Astrocyte (in vitro differentiated cells and primary cell): ENCODE measurements at regions not wholly inside any gene's neighbourhood (a gene's known extent, or its start where the extent isn't known, plus 50 kb on each side); places are given as distances from the start of the nearest gene placed in this dataset.

Experiments
- DNase-seq: peaks from one replicate; pipeline ENCODE4 v3.0.0-alpha.2; 2010; ENCODE audit warnings: low read depth
- FAIRE-seq: peaks from 2 replicates; lab custom pipeline; 2011; peaks lifted over from hg19 to GRCh38; lab: Jason Lieb, UNC
- H2AFZ ChIP-seq: 2 replicates; pipeline ENCODE4 v1.6.0; 2012; ENCODE audit warnings: low read depth, low read length, inconsistent platforms
- H3K27ac ChIP-seq: 2 replicates; pipeline ENCODE4 v1.5.1; 2011; ENCODE audit warnings: low read depth, low read length, inconsistent platforms
- H3K27me3 ChIP-seq: 2 replicates; pipeline ENCODE4 v1.6.0; 2011; ENCODE audit warnings: low read length, inconsistent platforms; ENCODE audit not compliant: insufficient read depth
- H3K36me3 ChIP-seq: 2 replicates; pipeline ENCODE4 v1.5.1; 2011; ENCODE audit warnings: low read length, inconsistent platforms; ENCODE audit not compliant: insufficient read depth
- H3K4me1 ChIP-seq: 2 replicates; pipeline ENCODE4 v1.5.1; 2011; ENCODE audit warnings: low read length, inconsistent platforms; ENCODE audit not compliant: insufficient read depth
- H3K4me2 ChIP-seq: 2 replicates; pipeline ENCODE4 v1.6.0; 2012; ENCODE audit warnings: low read length, inconsistent platforms
- H3K4me3 ChIP-seq: 2 replicates; pipeline ENCODE4 v1.5.1; 2011; ENCODE audit warnings: low read depth, mild to moderate bottlenecking, low read length, inconsistent platforms; ENCODE audit not compliant: insufficient read depth
- H3K79me2 ChIP-seq: 2 replicates; pipeline ENCODE4 v1.6.0; 2012; ENCODE audit warnings: mild to moderate bottlenecking, low read length, inconsistent platforms; ENCODE audit not compliant: insufficient read depth
- H3K9ac ChIP-seq: 2 replicates; pipeline ENCODE4 v1.6.0; 2012; ENCODE audit warnings: mild to moderate bottlenecking, low read length, inconsistent platforms
- H3K9me3 ChIP-seq: 2 replicates; pipeline ENCODE4 v1.5.1; 2012; ENCODE audit warnings: low read depth, mild to moderate bottlenecking, low read length, inconsistent platforms; ENCODE audit not compliant: insufficient read depth
- H4K20me1 ChIP-seq: 2 replicates; pipeline ENCODE4 v1.6.0; 2012; ENCODE audit warnings: low read length, inconsistent platforms; ENCODE audit not compliant: insufficient read depth
- H3K27ac Mint-ChIP-seq: one replicate; pipeline ENCODE4 v1.8.0; 2021; ENCODE audit warnings: mild to moderate bottlenecking, mixed read lengths; ENCODE audit not compliant: unreplicated experiment
- H3K27me3 Mint-ChIP-seq: one replicate; pipeline ENCODE4 v1.8.0; 2021; ENCODE audit warnings: low read depth, mixed read lengths; ENCODE audit not compliant: unreplicated experiment
- H3K36me3 Mint-ChIP-seq: one replicate; pipeline ENCODE4 v1.8.0; 2021; ENCODE audit warnings: low read depth, mixed read lengths; ENCODE audit not compliant: unreplicated experiment
- H3K4me1 Mint-ChIP-seq: one replicate; pipeline ENCODE4 v1.8.0; 2021; ENCODE audit warnings: low read depth, mixed read lengths; ENCODE audit not compliant: unreplicated experiment
- H3K4me3 Mint-ChIP-seq: one replicate; pipeline ENCODE4 v1.8.0; 2021; ENCODE audit warnings: mild to moderate bottlenecking, moderate library complexity, mixed read lengths; ENCODE audit not compliant: unreplicated experiment
- H3K9me3 Mint-ChIP-seq: one replicate; pipeline ENCODE4 v1.8.0; 2021; ENCODE audit warnings: mild to moderate bottlenecking, mixed read lengths; ENCODE audit not compliant: unreplicated experiment
- EZH2 ChIP-seq: IDR thresholded peaks from 2 replicates; pipeline ENCODE4 v1.6.1; 2012; ENCODE audit warnings: mild to moderate bottlenecking, low read length, inconsistent platforms; ENCODE audit not compliant: insufficient read depth
- TF ChIP-seq, protein P1 (sequence below): IDR thresholded peaks from 2 replicates; pipeline ENCODE4 v1.5.1; 2011; ENCODE audit warnings: low read depth, mild to moderate bottlenecking, inconsistent platforms, low read length, moderate library complexity; ENCODE audit not compliant: insufficient read depth

DNA sequence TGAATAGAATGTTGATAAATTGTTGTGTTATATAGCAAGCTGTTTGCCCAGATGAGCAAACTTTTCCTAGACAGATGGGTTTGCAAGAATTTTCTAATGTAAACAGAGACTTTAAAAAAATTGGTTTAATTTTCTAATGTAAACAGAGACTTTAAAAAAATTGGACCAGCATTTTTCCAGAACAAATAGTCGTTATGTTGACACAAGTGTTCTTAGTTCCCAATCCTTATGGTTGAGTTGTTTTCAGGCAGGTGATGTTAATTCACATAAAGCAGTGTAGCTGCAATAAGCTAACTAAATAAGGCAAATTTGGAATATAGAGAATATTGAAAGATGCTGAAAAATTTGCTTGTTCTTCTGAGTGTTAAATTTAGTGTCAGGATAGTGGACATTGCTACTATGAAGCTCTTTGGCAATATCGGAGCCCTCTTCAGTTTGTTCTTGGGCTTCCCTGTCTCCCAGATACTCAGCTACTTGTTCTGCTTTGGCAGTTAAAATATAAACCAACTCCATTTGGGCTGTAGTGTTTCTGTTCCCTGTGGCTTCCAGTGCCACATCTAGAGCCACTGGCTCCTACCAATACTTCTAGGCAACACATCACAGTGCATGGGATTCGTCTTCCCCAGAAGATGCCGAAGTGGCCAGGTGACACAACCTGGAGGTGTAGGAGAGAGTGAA, 105.7 kb downstream of the DYNAP start:
- no peak overlapping the region for H3K27ac Mint-ChIP-seq
- Histone ChIP-seq H3K9me3 (no peaks in the 10 kb centered on the region), H3K27me3 (no peaks in the 10 kb centered on the region), H3K79me2 (no peaks in the 10 kb centered on the region), H3K4me3 (no peak overlapping the region), H3K9ac (no peak overlapping the region), H3K4me1 (no peaks in the 10 kb centered on the region), H4K20me1 (no peaks in the 10 kb centered on the region), H3K36me3 (no peaks in the 10 kb centered on the region), H3K4me2 (no peak overlapping the region), H3K27ac (no peak overlapping the region), H2AFZ (no peak overlapping the region)
- H3K9me3 Mint-ChIP-seq = no peaks in the 10 kb centered on the region
- H3K27me3 Mint-ChIP-seq = no peaks in the 10 kb centered on the region
- DNase-seq (peak; percentile 10), FAIRE-seq (no peak)
- no peaks in the 10 kb centered on the region for H3K36me3 Mint-ChIP-seq
- no peak for TF ChIP-seq EZH2
- TF ChIP-seq, protein P1, sequence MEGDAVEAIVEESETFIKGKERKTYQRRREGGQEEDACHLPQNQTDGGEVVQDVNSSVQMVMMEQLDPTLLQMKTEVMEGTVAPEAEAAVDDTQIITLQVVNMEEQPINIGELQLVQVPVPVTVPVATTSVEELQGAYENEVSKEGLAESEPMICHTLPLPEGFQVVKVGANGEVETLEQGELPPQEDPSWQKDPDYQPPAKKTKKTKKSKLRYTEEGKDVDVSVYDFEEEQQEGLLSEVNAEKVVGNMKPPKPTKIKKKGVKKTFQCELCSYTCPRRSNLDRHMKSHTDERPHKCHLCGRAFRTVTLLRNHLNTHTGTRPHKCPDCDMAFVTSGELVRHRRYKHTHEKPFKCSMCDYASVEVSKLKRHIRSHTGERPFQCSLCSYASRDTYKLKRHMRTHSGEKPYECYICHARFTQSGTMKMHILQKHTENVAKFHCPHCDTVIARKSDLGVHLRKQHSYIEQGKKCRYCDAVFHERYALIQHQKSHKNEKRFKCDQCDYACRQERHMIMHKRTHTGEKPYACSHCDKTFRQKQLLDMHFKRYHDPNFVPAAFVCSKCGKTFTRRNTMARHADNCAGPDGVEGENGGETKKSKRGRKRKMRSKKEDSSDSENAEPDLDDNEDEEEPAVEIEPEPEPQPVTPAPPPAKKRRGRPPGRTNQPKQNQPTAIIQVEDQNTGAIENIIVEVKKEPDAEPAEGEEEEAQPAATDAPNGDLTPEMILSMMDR = no peak
- no peak overlapping the region for H3K4me3 Mint-ChIP-seq
- H3K4me1 Mint-ChIP-seq = no peaks in the 10 kb centered on the region

DNA sequence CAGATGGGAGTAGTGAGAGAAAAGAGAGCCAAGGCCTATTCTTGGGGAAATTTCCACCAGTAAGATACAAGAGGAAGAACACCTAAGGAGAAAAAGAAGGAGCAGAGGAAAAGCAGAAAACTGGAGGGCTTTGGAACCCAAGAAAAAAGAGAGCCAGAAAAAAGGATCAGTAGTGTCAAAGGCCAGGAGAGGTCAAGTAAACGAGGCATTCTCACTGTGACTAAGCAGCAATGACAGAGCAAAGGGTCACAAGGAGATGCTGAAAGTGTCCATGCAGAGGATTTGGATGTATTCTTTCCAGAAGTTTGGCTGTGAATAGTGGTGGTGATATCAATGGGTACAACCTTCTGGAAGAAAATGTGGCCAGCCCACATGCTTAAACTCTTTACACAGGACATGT, 109.5 kb downstream of the DYNAP start:
- no peak for FAIRE-seq

DNA sequence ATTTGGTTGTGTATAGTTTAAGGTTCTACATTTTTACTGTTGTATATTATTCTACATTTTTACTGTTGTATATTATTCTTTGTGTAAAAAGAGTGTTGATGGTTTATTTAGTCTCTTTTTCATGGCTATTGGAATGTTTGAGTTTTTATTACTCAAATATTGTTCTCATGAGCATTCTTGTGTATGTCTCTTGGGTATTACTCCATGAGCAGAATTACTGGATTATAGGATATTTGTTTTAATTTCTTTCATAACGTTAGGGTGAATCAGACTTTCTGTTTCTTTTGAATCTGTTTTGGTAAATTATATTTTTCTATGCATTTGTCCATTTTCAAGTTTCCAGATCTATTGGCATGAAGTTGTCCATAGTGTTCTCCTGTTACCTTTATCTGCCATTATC, 111.6 kb downstream of the DYNAP start:
- no peaks in the 10 kb centered on the region for H3K27me3 Mint-ChIP-seq
- Histone ChIP-seq H4K20me1 (no peaks in the 10 kb centered on the region), H3K27ac (no peak overlapping the region), H3K36me3 (no peaks in the 10 kb centered on the region), H3K79me2 (no peaks in the 10 kb centered on the region), H3K9ac (no peak overlapping the region), H3K4me3 (no peak overlapping the region), H3K27me3 (no peaks in the 10 kb centered on the region), H2AFZ (no peak overlapping the region), H3K9me3 (no peaks in the 10 kb centered on the region), H3K4me1 (no peaks in the 10 kb centered on the region), H3K4me2 (no peak overlapping the region)
- H3K36me3 Mint-ChIP-seq = no peaks in the 10 kb centered on the region
- H3K4me1 Mint-ChIP-seq = no peaks in the 10 kb centered on the region
- no peak for TF ChIP-seq EZH2
- TF ChIP-seq, protein P1 = no peak
- H3K4me3 Mint-ChIP-seq = no peak overlapping the region
- peaks cover 3% of the 10 kb centered on the region for H3K9me3 Mint-ChIP-seq
- no peak for FAIRE-seq
- DNase-seq = no peak
- H3K27ac Mint-ChIP-seq = no peak overlapping the region

More for the DNA sequence above, 109.5 kb downstream of the DYNAP start:
- Mint-ChIP-seq H3K36me3 (no peaks in the 10 kb centered on the region), H3K27me3 (no peaks in the 10 kb centered on the region), H3K4me3 (peak overlapping the region; percentile 10), H3K4me1 (no peaks in the 10 kb centered on the region), H3K9me3 (no peaks in the 10 kb centered on the region), H3K27ac (no peak overlapping the region)
- Histone ChIP-seq H4K20me1 (no peaks in the 10 kb centered on the region), H3K79me2 (no peaks in the 10 kb centered on the region), H2AFZ (no peak overlapping the region), H3K4me3 (no peak overlapping the region), H3K36me3 (no peaks in the 10 kb centered on the region), H3K27ac (no peak overlapping the region), H3K9me3 (no peaks in the 10 kb centered on the region), H3K9ac (no peak overlapping the region), H3K4me1 (no peaks in the 10 kb centered on the region), H3K27me3 (no peaks in the 10 kb centered on the region), H3K4me2 (no peak overlapping the region)
- TF ChIP-seq, protein P1 = no peak
- TF ChIP-seq EZH2 = no peak
- no peak for DNase-seq
